Breast epithelium (tissue), 4 donors: ENCODE measurements at regions not wholly inside any gene's neighbourhood (a gene's known extent, or its start where the extent isn't known, plus 50 kb on each side); places are given as distances from the start of the nearest gene placed in this dataset.

ENCODE experiments used
- DNase-seq, 2 donors: peaks; one replicate each; pipeline ENCODE4 v3.0.0-alpha.2; 2019; ENCODE audit warnings: low spot score in 2 of 2
- H3K27ac ChIP-seq, 2 donors: fragments of 200-600 bp; sonication (generic) in 1 of 2; one replicate each; pipeline ENCODE4 v1.5.1; 2016 to 2019; ENCODE audit warnings: mild to moderate bottlenecking in 1 of 2
- H3K27me3 ChIP-seq, 2 donors: fragments of 200-600 bp; sonication (generic) in 1 of 2; one replicate each; pipeline versions ENCODE4 v1.5.1 to v1.6.0; 2017 to 2019; ENCODE audit warnings: control low read depth in 1 of 2, mild to moderate bottlenecking in 1 of 2
- H3K36me3 ChIP-seq: fragments of 200-600 bp; one replicate; pipeline ENCODE4 v1.5.1; 2019
- H3K4me1 ChIP-seq, 2 donors: fragments of 200-600 bp; sonication (generic); one replicate each; pipeline ENCODE4 v1.5.1; 2016 to 2019; ENCODE audit warnings: control low read depth in 1 of 2
- H3K4me3 ChIP-seq, 3 donors: fragments of 200-600 bp; sonication (generic); 1 replicate in 2 of 3; 2 replicates in 1 of 3; pipeline ENCODE4 v1.5.1; 2016 to 2019; ENCODE audit warnings: mild to moderate bottlenecking in 3 of 3, moderate library complexity in 2 of 3
- H3K9me3 ChIP-seq, 2 donors: fragments of 200-600 bp; sonication (generic) in 1 of 2; one replicate each; pipeline ENCODE4 v1.5.1; 2016 to 2019; ENCODE audit warnings: control low read depth in 1 of 2
- POLR2A ChIP-seq: fragments of 450-650 bp; IDR thresholded peaks from one replicate; pipeline ENCODE4 v1.6.1; 2016; ENCODE audit warnings: antibody characterized with exemption, mild to moderate bottlenecking, moderate library complexity
- POLR2AphosphoS5 ChIP-seq, 3 donors: sonication (generic); formaldehyde crosslinking; IDR thresholded peaks; one replicate each; pipeline ENCODE4 v1.6.1; 2017; ENCODE audit warnings: antibody characterized with exemption in 3 of 3
- intact Hi-C: fragments of 100-400 bp; cut with DNase I; formaldehyde crosslinking; loops from one replicate; pipeline ENCODE4 v1.15.1; 2023; ENCODE audit warnings: low total_unique reads
- TF ChIP-seq, protein P1 (sequence below), 3 donors: fragments of 450-650 bp; IDR thresholded peaks; one replicate each; pipeline ENCODE4 v1.5.1; 2016 to 2017; ENCODE audit warnings: antibody characterized with exemption in 3 of 3, mild to moderate bottlenecking in 3 of 3, moderate library complexity in 3 of 3

DNA sequence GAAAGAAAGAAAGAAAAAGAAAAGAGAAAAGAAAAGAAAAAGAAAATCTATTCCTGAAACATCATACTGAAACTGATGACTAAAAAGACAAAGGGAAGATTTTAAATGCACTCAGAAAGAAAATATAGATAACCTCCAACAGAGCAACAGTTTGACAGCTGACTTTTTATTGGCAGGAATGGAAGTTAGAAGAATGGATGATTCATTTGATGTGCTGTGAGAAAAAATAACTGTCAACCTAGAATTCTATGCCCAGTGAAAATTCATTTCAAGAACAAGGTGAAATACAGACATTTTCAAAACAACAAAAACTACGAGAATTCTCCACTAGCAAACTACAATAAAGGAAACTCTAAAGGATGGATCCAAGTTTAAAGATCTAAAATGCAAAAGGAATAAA is 50.5 kb upstream of the HSPA12A start:
- no peak for DNase-seq
- H3K27me3 ChIP-seq, result peaks cover 0 to 7% of the 10 kb centered on the region in 2 donors

DNA sequence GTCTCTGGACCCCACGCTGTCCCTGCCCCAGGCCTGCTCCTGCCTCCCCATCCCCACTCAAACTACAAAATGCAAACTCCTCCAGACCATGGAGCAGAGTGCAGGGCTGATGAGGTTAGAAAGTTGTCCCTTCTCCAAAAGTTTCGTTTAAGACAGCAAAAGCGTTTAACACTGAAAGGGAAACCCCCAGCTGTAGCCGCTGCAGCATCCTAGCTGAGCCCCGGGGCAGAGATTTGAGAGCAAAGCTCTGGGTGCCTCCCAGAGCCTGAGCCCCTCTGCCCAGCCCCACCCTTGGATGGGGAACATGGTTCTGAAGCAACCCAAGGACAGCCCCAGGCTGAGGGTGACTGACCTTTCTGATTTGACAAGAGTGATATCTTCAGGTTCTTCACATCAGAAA is 52.8 kb upstream of the ENO4 start:
- TF ChIP-seq POLR2AphosphoS5 (IDR thresholded peaks at IDR 0.05) (no peak), POLR2A (no peak)
- TF ChIP-seq, protein P1, sequence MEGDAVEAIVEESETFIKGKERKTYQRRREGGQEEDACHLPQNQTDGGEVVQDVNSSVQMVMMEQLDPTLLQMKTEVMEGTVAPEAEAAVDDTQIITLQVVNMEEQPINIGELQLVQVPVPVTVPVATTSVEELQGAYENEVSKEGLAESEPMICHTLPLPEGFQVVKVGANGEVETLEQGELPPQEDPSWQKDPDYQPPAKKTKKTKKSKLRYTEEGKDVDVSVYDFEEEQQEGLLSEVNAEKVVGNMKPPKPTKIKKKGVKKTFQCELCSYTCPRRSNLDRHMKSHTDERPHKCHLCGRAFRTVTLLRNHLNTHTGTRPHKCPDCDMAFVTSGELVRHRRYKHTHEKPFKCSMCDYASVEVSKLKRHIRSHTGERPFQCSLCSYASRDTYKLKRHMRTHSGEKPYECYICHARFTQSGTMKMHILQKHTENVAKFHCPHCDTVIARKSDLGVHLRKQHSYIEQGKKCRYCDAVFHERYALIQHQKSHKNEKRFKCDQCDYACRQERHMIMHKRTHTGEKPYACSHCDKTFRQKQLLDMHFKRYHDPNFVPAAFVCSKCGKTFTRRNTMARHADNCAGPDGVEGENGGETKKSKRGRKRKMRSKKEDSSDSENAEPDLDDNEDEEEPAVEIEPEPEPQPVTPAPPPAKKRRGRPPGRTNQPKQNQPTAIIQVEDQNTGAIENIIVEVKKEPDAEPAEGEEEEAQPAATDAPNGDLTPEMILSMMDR (IDR thresholded peaks at IDR 0.05), result no peak
- DNase-seq, result no peak
- Histone ChIP-seq H3K27me3 (peaks cover 0 to 7% of the 10 kb centered on the region in 2 donors), H3K4me3 (no peak overlapping the region), H3K4me1 (no peaks in the 10 kb centered on the region), H3K27ac (no peak overlapping the region), H3K36me3 (no peaks in the 10 kb centered on the region), H3K9me3 (no peaks in the 10 kb centered on the region)
- intact Hi-C loops, result no loop called here

More for the DNA sequence above, 50.5 kb upstream of the HSPA12A start:
- TF ChIP-seq POLR2A (no peak), POLR2AphosphoS5 (IDR thresholded peaks at IDR 0.05) (no peak)
- TF ChIP-seq, protein P1 (IDR thresholded peaks at IDR 0.05), result no peak
- Histone ChIP-seq H3K9me3 (no peaks in the 10 kb centered on the region), H3K36me3 (no peaks in the 10 kb centered on the region), H3K27ac (no peak overlapping the region), H3K4me3 (no peak overlapping the region), H3K4me1 (no peaks in the 10 kb centered on the region)
- intact Hi-C loops, result no loop called here

DNA sequence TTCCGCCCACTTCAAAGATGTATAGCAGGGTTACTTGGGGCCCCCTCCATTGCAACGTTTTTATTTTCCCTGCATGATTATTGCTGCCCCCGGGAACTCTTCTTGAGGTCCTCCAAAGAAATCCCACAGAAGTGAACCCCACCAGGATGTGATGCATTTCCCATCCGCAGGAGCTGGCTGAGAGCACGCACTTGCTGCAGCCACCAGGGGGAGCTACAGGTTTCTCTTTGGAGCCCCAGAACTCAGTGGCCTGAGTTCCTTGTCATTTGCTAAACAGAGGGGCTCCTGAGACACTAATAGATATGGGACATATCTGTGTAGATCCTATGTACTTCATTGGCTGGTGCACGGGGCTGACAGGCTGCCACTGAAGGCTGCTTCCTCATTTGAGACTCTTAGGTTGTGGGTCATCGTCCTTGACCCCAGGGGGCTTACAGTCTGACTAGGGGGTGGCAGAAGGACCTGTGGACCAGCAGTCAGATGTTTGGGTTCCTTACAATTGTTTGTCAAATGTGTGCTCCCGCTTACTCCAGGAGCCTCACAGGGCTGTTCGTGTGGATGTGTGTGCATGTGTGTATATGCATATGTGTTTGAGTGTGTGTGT is 52.3 kb upstream of the ENO4 start:
- H3K27ac ChIP-seq, result no peak overlapping the region
- TF ChIP-seq POLR2A, result no peak
- TF ChIP-seq, protein P1 (IDR thresholded peaks at IDR 0.05), result peak; percentile 60 to 88 (median 87)
- intact Hi-C loops, result no loop called here
- no peaks in the 10 kb centered on the region for H3K36me3 ChIP-seq
- H3K4me1 ChIP-seq, result no peaks in the 10 kb centered on the region
- peaks cover 0 to 7% of the 10 kb centered on the region in 2 donors for H3K27me3 ChIP-seq
- H3K9me3 ChIP-seq, result no peaks in the 10 kb centered on the region
- no peak overlapping the region for H3K4me3 ChIP-seq
- peak; percentile 30 to 73 for DNase-seq

DNA sequence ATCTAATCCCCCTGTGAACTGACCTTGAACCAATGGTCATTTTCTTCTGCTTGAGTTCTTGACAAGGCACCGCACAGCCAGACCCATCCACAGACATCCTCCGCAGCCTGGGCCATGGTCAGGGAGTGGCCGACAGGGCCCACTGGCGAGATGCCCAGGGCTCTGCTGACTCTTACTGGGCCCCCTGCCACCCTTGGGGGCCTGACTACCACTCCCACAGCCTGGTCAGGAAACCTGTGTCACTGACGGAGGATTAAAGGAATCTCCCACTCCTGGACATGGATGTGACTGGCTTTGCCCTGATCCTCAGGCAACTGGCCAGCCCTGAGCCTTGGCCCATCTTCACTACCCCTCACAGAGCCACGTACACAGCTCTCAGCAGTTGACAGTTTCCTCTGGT is 50.4 kb upstream of the ENO4 start:
- peaks cover 0 to 10% of the 10 kb centered on the region in 2 donors for H3K27me3 ChIP-seq
- no peak overlapping the region for H3K27ac ChIP-seq
- no peak overlapping the region for H3K4me3 ChIP-seq
- H3K36me3 ChIP-seq, result no peaks in the 10 kb centered on the region
- intact Hi-C loops, result no loop called here
- H3K9me3 ChIP-seq, result no peaks in the 10 kb centered on the region
- TF ChIP-seq POLR2A, result no peak
- TF ChIP-seq POLR2AphosphoS5 (IDR thresholded peaks at IDR 0.05), result no peak
- TF ChIP-seq, protein P1 (IDR thresholded peaks at IDR 0.05), result no peak
- DNase-seq, result no peak
- no peaks in the 10 kb centered on the region for H3K4me1 ChIP-seq
